PC-3 (cell line): ENCODE measurements at regions not wholly inside any gene's neighbourhood (a gene's known extent, or its start where the extent isn't known, plus 50 kb on each side); places are given as distances from the start of the nearest gene placed in this dataset.

ENCODE experiments used
- CTCF ChIP-seq: fragments of 300-600 bp; sonication (generic); conservative IDR thresholded peaks from 2 replicates; pipeline ENCODE4 v1.5.1; 2017; ENCODE audit warnings: antibody characterized with exemption, low read depth, mild to moderate bottlenecking, low read length
- EZH2 ChIP-seq: fragments of 300-600 bp; sonication (generic); IDR thresholded peaks from one replicate; pipeline ENCODE4 v1.6.1; 2017; ENCODE audit warnings: antibody characterized with exemption, mild to moderate bottlenecking, low read length; ENCODE audit not compliant: unreplicated experiment

GRCh38 chr18:10381951-10382350 is 72.5 kb upstream of the APCDD1 start:
- no peak for TF ChIP-seq CTCF
- no peak for TF ChIP-seq EZH2
